Liver (tissue), 8 donors: ENCODE measurements at regions not wholly inside any gene's neighbourhood (a gene's known extent, or its start where the extent isn't known, plus 50 kb on each side); places are given as distances from the start of the nearest gene placed in this dataset.

Source experiments
- DNase-seq: peaks from one replicate; pipeline ENCODE4 v3.0.0-alpha.2; 2017; ENCODE audit warnings: low spot score
- H3K27ac ChIP-seq, 2 donors: one replicate each; pipeline ENCODE4 v1.7.0; 2013; ENCODE audit warnings: inconsistent platforms in 2 of 2, low read length in 2 of 2, control low read depth in 1 of 2, low read depth in 1 of 2, mild to moderate bottlenecking in 1 of 2
- H3K27me3 ChIP-seq, 4 donors: one replicate each; pipeline versions ENCODE4 v1.6.1 to v1.7.0; 2013; ENCODE audit warnings: low read length in 3 of 4, inconsistent platforms in 1 of 4, mild to moderate bottlenecking in 1 of 4, moderate library complexity in 1 of 4; ENCODE audit not compliant: control insufficient read depth in 4 of 4, insufficient read depth in 4 of 4
- H3K36me3 ChIP-seq, 4 donors: one replicate each; pipeline versions ENCODE4 v1.6.1 to v1.7.0; 2013; ENCODE audit warnings: low read length in 3 of 4, mild to moderate bottlenecking in 3 of 4, low read depth in 1 of 4, moderate library complexity in 1 of 4; ENCODE audit not compliant: control insufficient read depth in 4 of 4, insufficient read depth in 3 of 4
- H3K4me1 ChIP-seq, 4 donors: one replicate each; pipeline versions ENCODE4 v1.6.1 to v1.7.0; 2013; ENCODE audit warnings: low read length in 3 of 4, mild to moderate bottlenecking in 3 of 4, moderate library complexity in 1 of 4; ENCODE audit not compliant: control insufficient read depth in 4 of 4, insufficient read depth in 4 of 4
- H3K4me3 ChIP-seq, 3 donors: one replicate each; pipeline versions ENCODE4 v1.6.1 to v1.7.0; 2013; ENCODE audit warnings: low read length in 3 of 3, control low read depth in 1 of 3, low read depth in 1 of 3, mild to moderate bottlenecking in 1 of 3
- H3K9ac ChIP-seq, 2 donors: one replicate each; pipeline ENCODE4 v1.7.0; 2013; ENCODE audit warnings: low read length in 2 of 2, mild to moderate bottlenecking in 2 of 2, moderate library complexity in 2 of 2, control low read depth in 1 of 2, low read depth in 1 of 2
- H3K9me3 ChIP-seq, 4 donors: one replicate each; pipeline versions ENCODE4 v1.6.1 to v1.7.0; 2013; ENCODE audit warnings: low read length in 3 of 4; ENCODE audit not compliant: control insufficient read depth in 4 of 4
- CTCF ChIP-seq: fragments of 150-350 bp; IDR thresholded peaks from 2 replicates; pipeline ENCODE4 v1.5.1; 2017; ENCODE audit warnings: improper control_type of control experiment, low read depth, low read length; ENCODE audit not compliant: missing input control
- EGR1 ChIP-seq, 2 donors: IDR thresholded peaks; 2 replicates each; pipeline ENCODE4 v1.6.1; 2016 to 2018; ENCODE audit warnings: antibody characterized with exemption in 2 of 2, low read depth in 2 of 2
- FOXA1 ChIP-seq: IDR thresholded peaks from 2 replicates; pipeline ENCODE4 v1.6.1; 2016; ENCODE audit warnings: antibody characterized with exemption
- FOXA2 ChIP-seq: IDR thresholded peaks from 2 replicates; pipeline ENCODE4 v1.6.1; 2016; ENCODE audit warnings: antibody characterized with exemption
- GABPA ChIP-seq, 2 donors: IDR thresholded peaks in 1 of 2; conservative IDR thresholded peaks in 1 of 2; 2 replicates each; pipeline ENCODE4 v1.6.1; 2016; ENCODE audit warnings: antibody characterized with exemption in 2 of 2, mild to moderate bottlenecking in 1 of 2, moderate library complexity in 1 of 2
- HNF4A ChIP-seq, 2 donors: conservative IDR thresholded peaks; 2 replicates each; pipeline ENCODE4 v1.6.1; 2016; ENCODE audit warnings: antibody characterized with exemption in 2 of 2, mild to moderate bottlenecking in 2 of 2
- JUND ChIP-seq, 2 donors: IDR thresholded peaks; 2 replicates each; pipeline ENCODE4 v1.6.1; 2016; ENCODE audit warnings: antibody characterized with exemption in 2 of 2
- NR2F2 ChIP-seq: IDR thresholded peaks from 2 replicates; pipeline ENCODE4 v1.6.1; 2016; ENCODE audit warnings: antibody characterized with exemption
- RAD21 ChIP-seq, 2 donors: IDR thresholded peaks; 2 replicates each; pipeline ENCODE4 v1.6.1; 2016; ENCODE audit warnings: antibody characterized with exemption in 2 of 2, mild to moderate bottlenecking in 2 of 2
- REST ChIP-seq: IDR thresholded peaks from 2 replicates; pipeline ENCODE4 v1.6.1; 2016; ENCODE audit warnings: antibody characterized with exemption, mild to moderate bottlenecking
- RXRA ChIP-seq, 2 donors: IDR thresholded peaks; 2 replicates each; pipeline ENCODE4 v1.6.1; 2017 to 2018; ENCODE audit warnings: antibody characterized with exemption in 2 of 2, mild to moderate bottlenecking in 1 of 2
- SP1 ChIP-seq: IDR thresholded peaks from 2 replicates; pipeline ENCODE4 v1.6.1; 2018; ENCODE audit warnings: antibody characterized with exemption, mild to moderate bottlenecking
- TAF1 ChIP-seq: conservative IDR thresholded peaks from 2 replicates; pipeline ENCODE4 v1.6.1; 2016; ENCODE audit warnings: antibody characterized with exemption, mild to moderate bottlenecking
- ZBTB33 ChIP-seq: IDR thresholded peaks from 2 replicates; pipeline ENCODE4 v1.6.1; 2016; ENCODE audit warnings: antibody characterized with exemption
- WGBS: extraction: QIAGEN DNeasy Blood & Tissue Kit; methylation state at CpG from one replicate; pipeline ENCODE4 v1.1.7; 2013; 5-methylcytosine and 5-hydroxymethylcytosine counted together
- TF ChIP-seq, protein P1 (sequence below): IDR thresholded peaks from 2 replicates; pipeline ENCODE4 v1.6.1; 2016; ENCODE audit warnings: antibody characterized with exemption
- donor health status: healthy.
- donor health status: healthy.
- donor health status: healthy.
- donor health status: healthy.
- donor health status: healthy.

GRCh38 chr10:62577666-62578291 is 203.6 kb downstream of the ZNF365 start:
- Histone ChIP-seq H3K9ac (no peak overlapping the region), H3K36me3 (no peaks in the 10 kb centered on the region), H3K4me3 (no peak overlapping the region), H3K27me3 (no peaks in the 10 kb centered on the region), H3K9me3 (no peaks in the 10 kb centered on the region), H3K27ac (no peak overlapping the region), H3K4me1 (no peaks in the 10 kb centered on the region)
- no peak for TF ChIP-seq FOXA1
- no peak for TF ChIP-seq REST
- TF ChIP-seq FOXA2: no peak
- no peak for TF ChIP-seq NR2F2
- no peak for TF ChIP-seq GABPA (IDR thresholded peaks at IDR 0.05 in 1 of 2, conservative IDR thresholded peaks at IDR 0.05 in 1 of 2)
- TF ChIP-seq SP1: no peak
- TF ChIP-seq EGR1 (IDR thresholded peaks at IDR 0.05; ENCODE audit: low read depth in 2 of 2): no peak
- TF ChIP-seq, protein P1, sequence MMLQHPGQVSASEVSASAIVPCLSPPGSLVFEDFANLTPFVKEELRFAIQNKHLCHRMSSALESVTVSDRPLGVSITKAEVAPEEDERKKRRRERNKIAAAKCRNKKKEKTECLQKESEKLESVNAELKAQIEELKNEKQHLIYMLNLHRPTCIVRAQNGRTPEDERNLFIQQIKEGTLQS: no peak
- no peak for TF ChIP-seq TAF1
- TF ChIP-seq JUND (IDR thresholded peaks at IDR 0.05): no peak
- no peak for TF ChIP-seq RXRA (IDR thresholded peaks at IDR 0.05)
- TF ChIP-seq CTCF: no peak
- no peak for TF ChIP-seq HNF4A (conservative IDR thresholded peaks at IDR 0.05)
- no peak for TF ChIP-seq RAD21 (IDR thresholded peaks at IDR 0.05)
- WGBS: 61% methylated on average over 2 of the region's 2 CpGs
- no peak for DNase-seq

GRCh38 chr10:62578301-62578700 is 204.1 kb downstream of the ZNF365 start:
- Histone ChIP-seq H3K36me3 (no peaks in the 10 kb centered on the region), H3K4me3 (no peak overlapping the region), H3K9ac (no peak overlapping the region), H3K27ac (no peak overlapping the region), H3K4me1 (no peaks in the 10 kb centered on the region), H3K27me3 (peaks cover 0 to 1% (median 0%) of the 10 kb centered on the region in 4 donors), H3K9me3 (no peaks in the 10 kb centered on the region)
- WGBS: 89% methylated on average over 6 of the region's 6 CpGs
- no peak for TF ChIP-seq ZBTB33
- DNase-seq: no peak
